ENCODE measurements at regions not wholly inside any gene's neighbourhood (a gene's known extent, or its start where the extent isn't known, plus 50 kb on each side); places are given as distances from the start of the nearest gene placed in this dataset.

GRCh38 chr21:27569831-27570230 lies 602.9 kb upstream of the ADAMTS5 start:
- Histone ChIP-seq H3K79me2 (ENCODE audit: control insufficient read depth, insufficient read depth, low read length, poor library complexity) (no peaks in the 10 kb centered on the region), H3K23ac (ENCODE audit: low read length) (no peak overlapping the region), H3K27ac (ENCODE audit: low read depth, low read length) (no peak overlapping the region), H3K9ac (ENCODE audit: low read length) (no peak overlapping the region), H3K18ac (ENCODE audit: low read length) (no peak overlapping the region), H4K8ac (ENCODE audit: low read depth, low read length) (no peak overlapping the region), H4K12ac (ENCODE audit: low read depth, low read length) (no peak overlapping the region), H4K91ac (ENCODE audit: low read depth, low read length) (no peak overlapping the region), H3K9me3 (ENCODE audit: insufficient read depth, low read depth, low read length) (no peaks in the 10 kb centered on the region), H3K4ac (ENCODE audit: low read depth, low read length) (no peak overlapping the region), H3K79me1 (ENCODE audit: low read length) (no peaks in the 10 kb centered on the region), H3K4me2 (ENCODE audit: low read length) (no peak overlapping the region), H2BK5ac (ENCODE audit: low read depth, low read length, poor library complexity) (no peak overlapping the region), H2BK12ac (ENCODE audit: low read length) (no peak overlapping the region), H3K14ac (ENCODE audit: low read length) (no peak overlapping the region), H3K27me3 (ENCODE audit: insufficient read depth, low read length) (no peaks in the 10 kb centered on the region), H2AK5ac (ENCODE audit: low read length) (no peak overlapping the region), H3K4me1 (ENCODE audit: control insufficient read depth in 1 of 2, insufficient read depth in 2 of 2, low read length in 2 of 2) (peaks cover 0 to 2% of the 10 kb centered on the region in 2 experiments), H2AFZ (ENCODE audit: insufficient read depth, low read length, poor library complexity) (no peak overlapping the region), H2BK120ac (ENCODE audit: insufficient read depth, low read length, poor library complexity) (no peak overlapping the region), H3K4me3 (ENCODE audit: low read depth, low read length) (no peak overlapping the region), H3K36me3 (ENCODE audit: control insufficient read depth in 1 of 2, insufficient read depth in 2 of 2, low read length in 2 of 2) (no peaks in the 10 kb centered on the region)
- DNase-seq: peak; percentile 18 to 28
- WGBS (ENCODE audit: extremely low coverage, insufficient coverage, insufficient read length): no CpG with 5 or more reads among the region's 2 CpGs

GRCh38 chr21:27569091-27569490 lies 602.2 kb upstream of the ADAMTS5 start:
- Histone ChIP-seq H3K18ac (ENCODE audit: low read length) (no peak overlapping the region), H4K91ac (ENCODE audit: low read depth, low read length) (no peak overlapping the region), H4K8ac (ENCODE audit: low read depth, low read length) (no peak overlapping the region), H2AK5ac (ENCODE audit: low read length) (no peak overlapping the region), H3K14ac (ENCODE audit: low read length) (no peak overlapping the region), H3K4me2 (ENCODE audit: low read length) (no peak overlapping the region), H3K9me3 (ENCODE audit: insufficient read depth, low read depth, low read length) (no peaks in the 10 kb centered on the region), H3K27me3 (ENCODE audit: insufficient read depth, low read length) (no peaks in the 10 kb centered on the region), H3K9ac (ENCODE audit: low read length) (no peak overlapping the region), H2BK120ac (ENCODE audit: insufficient read depth, low read length, poor library complexity) (no peak overlapping the region), H3K4ac (ENCODE audit: low read depth, low read length) (no peak overlapping the region), H3K23ac (ENCODE audit: low read length) (no peak overlapping the region), H3K4me1 (ENCODE audit: control insufficient read depth in 1 of 2, insufficient read depth in 2 of 2, low read length in 2 of 2) (peaks cover 0 to 2% of the 10 kb centered on the region in 2 experiments), H2BK5ac (ENCODE audit: low read depth, low read length, poor library complexity) (no peak overlapping the region), H2AFZ (ENCODE audit: insufficient read depth, low read length, poor library complexity) (no peak overlapping the region), H3K36me3 (ENCODE audit: control insufficient read depth in 1 of 2, insufficient read depth in 2 of 2, low read length in 2 of 2) (no peaks in the 10 kb centered on the region), H3K27ac (ENCODE audit: low read depth, low read length) (no peak overlapping the region), H3K79me1 (ENCODE audit: low read length) (no peaks in the 10 kb centered on the region), H2BK12ac (ENCODE audit: low read length) (no peak overlapping the region), H3K79me2 (ENCODE audit: control insufficient read depth, insufficient read depth, low read length, poor library complexity) (no peaks in the 10 kb centered on the region), H4K12ac (ENCODE audit: low read depth, low read length) (no peak overlapping the region), H3K4me3 (ENCODE audit: low read depth, low read length) (no peak overlapping the region)
- no peak for DNase-seq
- no CpG with 5 or more reads among the region's 2 CpGs for WGBS (ENCODE audit: extremely low coverage, insufficient coverage, insufficient read length)

GRCh38 chr21:27567381-27567780 lies 600.5 kb upstream of the ADAMTS5 start:
- no peaks in the 10 kb centered on the region for H3K27me3 ChIP-seq (ENCODE audit: insufficient read depth, low read length)
- no peak overlapping the region for H4K91ac ChIP-seq (ENCODE audit: low read depth, low read length)
- no peak overlapping the region for H3K23ac ChIP-seq (ENCODE audit: low read length)
- H2BK12ac ChIP-seq (ENCODE audit: low read length): no peak overlapping the region
- no peak overlapping the region for H2AFZ ChIP-seq (ENCODE audit: insufficient read depth, low read length, poor library complexity)
- H2AK5ac ChIP-seq (ENCODE audit: low read length): no peak overlapping the region
- no peak for DNase-seq
- H3K79me1 ChIP-seq (ENCODE audit: low read length): no peaks in the 10 kb centered on the region
- H3K79me2 ChIP-seq (ENCODE audit: control insufficient read depth, insufficient read depth, low read length, poor library complexity): no peaks in the 10 kb centered on the region
- H3K9ac ChIP-seq (ENCODE audit: low read length): no peak overlapping the region
- no peak overlapping the region for H3K18ac ChIP-seq (ENCODE audit: low read length)
- no peak overlapping the region for H2BK5ac ChIP-seq (ENCODE audit: low read depth, low read length, poor library complexity)
- H3K4me2 ChIP-seq (ENCODE audit: low read length): no peak overlapping the region
- WGBS (ENCODE audit: extremely low coverage, insufficient coverage, insufficient read length): no CpG with 5 or more reads among the region's 1 CpG
- no peak overlapping the region for H3K27ac ChIP-seq (ENCODE audit: low read depth, low read length)
- no peaks in the 10 kb centered on the region for H3K9me3 ChIP-seq (ENCODE audit: insufficient read depth, low read depth, low read length)
- H4K12ac ChIP-seq (ENCODE audit: low read depth, low read length): no peak overlapping the region
- no peak overlapping the region for H2BK120ac ChIP-seq (ENCODE audit: insufficient read depth, low read length, poor library complexity)
- no peak overlapping the region for H3K4me3 ChIP-seq (ENCODE audit: low read depth, low read length)
- H3K4ac ChIP-seq (ENCODE audit: low read depth, low read length): no peak overlapping the region
- H3K14ac ChIP-seq (ENCODE audit: low read length): no peak overlapping the region
- H3K36me3 ChIP-seq (ENCODE audit: control insufficient read depth in 1 of 2, insufficient read depth in 2 of 2, low read length in 2 of 2): no peaks in the 10 kb centered on the region
- no peak overlapping the region for H4K8ac ChIP-seq (ENCODE audit: low read depth, low read length)
- H3K4me1 ChIP-seq (ENCODE audit: control insufficient read depth in 1 of 2, insufficient read depth in 2 of 2, low read length in 2 of 2): peaks cover 0 to 2% of the 10 kb centered on the region in 2 experiments

GRCh38 chr21:27566521-27566920 lies 599.6 kb upstream of the ADAMTS5 start:
- H3K4me3 ChIP-seq (ENCODE audit: low read depth, low read length): no peak overlapping the region
- no peaks in the 10 kb centered on the region for H3K79me2 ChIP-seq (ENCODE audit: control insufficient read depth, insufficient read depth, low read length, poor library complexity)
- no peak overlapping the region for H3K14ac ChIP-seq (ENCODE audit: low read length)
- no peak for DNase-seq
- H2AK5ac ChIP-seq (ENCODE audit: low read length): no peak overlapping the region
- H3K27ac ChIP-seq (ENCODE audit: low read depth, low read length): no peak overlapping the region
- no peak overlapping the region for H3K4ac ChIP-seq (ENCODE audit: low read depth, low read length)
- H3K27me3 ChIP-seq (ENCODE audit: insufficient read depth, low read length): no peaks in the 10 kb centered on the region
- no peaks in the 10 kb centered on the region for H3K36me3 ChIP-seq (ENCODE audit: control insufficient read depth in 1 of 2, insufficient read depth in 2 of 2, low read length in 2 of 2)
- H3K9ac ChIP-seq (ENCODE audit: low read length): no peak overlapping the region
- no peak overlapping the region for H2AFZ ChIP-seq (ENCODE audit: insufficient read depth, low read length, poor library complexity)
- H3K4me1 ChIP-seq (ENCODE audit: control insufficient read depth in 1 of 2, insufficient read depth in 2 of 2, low read length in 2 of 2): peaks cover 0 to 2% of the 10 kb centered on the region in 2 experiments
- H2BK5ac ChIP-seq (ENCODE audit: low read depth, low read length, poor library complexity): no peak overlapping the region
- WGBS (ENCODE audit: extremely low coverage, insufficient coverage, insufficient read length): no CpG with 5 or more reads among the region's 6 CpGs
- H3K4me2 ChIP-seq (ENCODE audit: low read length): no peak overlapping the region
- H3K18ac ChIP-seq (ENCODE audit: low read length): no peak overlapping the region
- H4K12ac ChIP-seq (ENCODE audit: low read depth, low read length): no peak overlapping the region
- no peak overlapping the region for H2BK120ac ChIP-seq (ENCODE audit: insufficient read depth, low read length, poor library complexity)
- no peaks in the 10 kb centered on the region for H3K79me1 ChIP-seq (ENCODE audit: low read length)
- H4K8ac ChIP-seq (ENCODE audit: low read depth, low read length): no peak overlapping the region
- no peak overlapping the region for H4K91ac ChIP-seq (ENCODE audit: low read depth, low read length)
- H3K9me3 ChIP-seq (ENCODE audit: insufficient read depth, low read depth, low read length): no peaks in the 10 kb centered on the region
- H3K23ac ChIP-seq (ENCODE audit: low read length): no peak overlapping the region
- H2BK12ac ChIP-seq (ENCODE audit: low read length): no peak overlapping the region
